Stimulated activated CD4-positive, alpha-beta T cell treated with anti-CD3 and anti-CD28 coated beads, Interleukin-2, amount 100 ng/mL, for 48 hours (primary cell): ENCODE measurements at regions not wholly inside any gene's neighbourhood (a gene's known extent, or its start where the extent isn't known, plus 50 kb on each side); places are given as distances from the start of the nearest gene placed in this dataset.

Source experiments
- DNase-seq, 2 donors: peaks; one replicate each; pipeline ENCODE4 v3.0.0-alpha.2; 2020

DNA sequence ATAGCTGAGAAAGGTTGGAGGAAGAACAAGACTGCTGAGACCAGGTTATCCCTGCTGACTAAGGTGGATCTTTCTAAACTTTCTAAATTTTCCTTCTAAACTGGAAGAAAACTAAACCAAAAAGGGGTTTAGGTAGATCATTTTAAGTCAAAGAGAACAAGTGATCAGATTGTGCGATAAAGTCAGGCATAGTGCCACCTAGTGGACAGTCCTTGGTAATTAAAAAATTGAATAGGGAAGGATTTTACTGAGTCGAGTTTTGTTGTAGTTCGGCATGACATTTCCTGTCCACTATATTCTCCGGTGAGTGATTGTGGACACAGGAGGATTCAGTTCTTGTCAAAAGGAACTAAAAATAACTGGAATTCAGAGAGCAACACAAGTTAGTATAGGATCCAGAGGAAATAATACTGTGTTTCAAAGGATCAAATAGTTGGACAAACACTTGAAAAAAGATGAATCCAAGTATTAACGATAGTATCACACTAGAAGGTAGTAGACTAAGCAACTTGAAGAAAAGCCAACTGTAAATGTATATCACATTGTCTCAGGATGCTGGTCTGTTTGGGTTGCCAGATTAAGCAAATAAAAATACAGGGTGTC lies 1236.4 kb downstream of the FAM181B start:
- DNase-seq, result peak; percentile 1 to 12

GRCh38 chr11:81496601-81497000 lies 1237.1 kb downstream of the FAM181B start:
- DNase-seq, result no peak

DNA sequence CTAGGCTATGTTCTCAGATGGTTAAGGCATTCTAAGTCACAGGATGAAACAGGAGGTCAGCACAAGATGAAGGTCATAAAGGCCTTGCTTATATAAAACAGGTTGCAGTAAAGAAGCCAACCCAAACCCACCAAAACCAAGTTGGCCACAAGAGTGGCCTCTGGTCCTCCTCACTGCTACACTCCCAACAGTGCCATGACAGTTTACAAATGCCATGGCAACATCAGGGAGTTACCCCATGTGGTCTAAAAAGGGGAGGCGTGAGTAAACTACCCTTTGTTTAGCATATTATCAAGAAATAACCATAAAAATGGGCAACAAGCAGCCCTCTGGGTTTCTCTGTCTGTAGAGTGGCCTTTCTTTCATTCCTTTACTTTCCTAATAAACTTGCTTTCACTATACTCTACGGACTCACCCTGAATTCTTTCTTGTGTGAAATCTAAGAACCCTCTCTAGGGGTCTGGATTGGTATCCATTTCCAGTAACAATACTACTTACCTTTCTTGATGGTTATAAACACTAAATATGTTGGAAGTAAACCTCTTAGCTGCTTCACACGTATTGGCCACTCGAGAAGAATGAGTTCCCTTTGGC lies 1237.9 kb downstream of the FAM181B start:
- DNase-seq, result no peak

DNA sequence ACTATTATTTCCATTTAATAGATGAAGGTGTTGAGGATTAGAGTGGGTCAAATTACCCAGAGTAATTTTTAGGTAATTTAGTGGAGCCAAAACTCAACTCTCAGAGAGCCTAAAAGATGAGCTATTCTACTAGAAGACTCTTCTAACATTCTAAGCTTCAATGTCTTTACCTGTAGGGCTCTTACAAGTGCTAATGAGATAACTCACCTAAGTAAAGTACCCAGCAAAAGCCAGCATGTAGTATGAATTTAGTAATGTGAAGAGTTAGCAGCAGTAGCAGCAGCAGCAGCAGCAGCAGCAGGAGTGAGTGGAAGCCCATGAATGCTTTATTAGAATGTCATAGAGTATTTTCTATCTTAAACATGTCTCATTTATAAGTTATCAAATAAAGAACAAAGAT lies 1239.2 kb downstream of the FAM181B start:
- DNase-seq, result no peak

- DNase-seq, result no peak
Observed at GRCh38 chr11:81492923-81493445, 1240.7 kb downstream of the FAM181B start.

- no peak for DNase-seq
Observed at GRCh38 chr11:81487109-81487508, 1246.6 kb downstream of the FAM181B start.

DNA sequence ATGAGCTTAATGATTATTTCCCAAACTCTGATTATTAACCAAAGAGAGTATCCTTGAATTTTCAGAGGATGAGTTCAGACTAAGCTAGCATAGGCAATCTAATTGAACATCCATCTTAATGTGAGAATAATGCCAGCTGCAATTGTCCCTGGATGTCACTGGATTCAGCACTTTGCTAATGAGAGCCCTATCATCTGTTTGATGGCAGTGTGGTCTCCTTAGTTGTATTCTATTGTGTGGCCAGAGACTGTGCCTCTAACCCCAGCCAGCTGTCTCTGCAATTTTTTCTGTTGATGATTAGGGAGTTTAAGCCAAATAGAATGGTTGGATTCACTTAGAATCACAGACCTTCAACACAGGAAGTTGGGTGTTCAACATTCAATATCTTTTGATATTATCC lies 1249.5 kb downstream of the FAM181B start:
- DNase-seq, result no peak

DNA sequence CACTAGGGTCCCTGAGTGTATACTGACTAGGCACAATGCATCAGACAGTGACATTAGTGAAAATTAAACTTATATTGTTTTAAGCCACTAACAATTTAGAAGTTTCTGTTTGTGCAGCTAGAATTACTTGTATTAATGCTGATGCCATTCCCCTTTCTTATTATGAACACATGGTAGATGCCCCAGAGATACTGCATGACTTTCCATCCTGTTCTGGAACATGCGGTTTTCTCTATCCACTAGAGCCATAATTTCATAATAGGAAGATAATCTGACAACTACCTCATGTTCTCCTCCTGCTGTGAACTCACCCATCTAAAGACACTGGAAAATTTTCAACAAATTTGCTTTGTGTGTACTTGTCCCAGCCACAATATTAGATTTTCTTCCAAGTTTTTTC lies 1256.4 kb downstream of the FAM181B start:
- no peak for DNase-seq

- DNase-seq, result no peak
Observed at GRCh38 chr11:81476345-81476744, 1257.3 kb downstream of the FAM181B start.

DNA sequence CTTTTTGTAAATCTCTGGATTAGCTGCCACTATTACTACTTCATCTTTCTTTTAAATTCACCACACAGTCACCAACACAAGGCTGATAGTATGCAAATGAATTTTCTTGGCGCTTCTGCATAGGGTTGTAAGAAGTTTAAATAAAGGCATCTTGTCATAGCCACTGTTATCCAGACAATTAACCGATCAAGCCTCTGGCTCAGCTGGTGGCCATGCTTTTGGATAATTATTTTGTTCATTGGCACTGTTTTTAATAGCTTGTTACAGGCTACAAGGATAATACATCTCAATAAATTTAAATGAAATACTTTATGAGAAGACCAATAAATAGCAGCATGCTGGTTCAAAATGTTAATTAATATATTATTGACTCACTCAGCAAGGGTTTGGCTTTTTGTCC lies 1261.0 kb downstream of the FAM181B start:
- no peak for DNase-seq

DNA sequence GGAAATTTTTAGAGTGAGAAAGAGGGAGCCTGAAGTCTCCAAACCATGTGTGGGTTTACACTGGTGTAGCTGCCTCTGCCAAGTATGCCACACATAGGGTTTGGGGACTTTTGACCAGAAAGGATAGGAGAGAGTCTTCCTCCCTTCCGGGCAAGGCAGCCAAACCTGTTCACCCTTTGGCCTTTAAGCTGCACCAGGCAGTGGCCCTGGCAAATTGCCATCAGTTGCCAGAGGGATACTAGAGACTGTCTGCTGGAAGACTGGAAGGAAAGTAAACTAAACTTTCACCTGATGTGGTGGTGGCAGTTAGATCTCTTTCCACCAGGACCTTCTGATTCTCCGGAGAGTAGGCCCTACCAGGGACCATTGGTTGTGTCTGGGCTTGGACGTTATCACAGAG lies 1263.2 kb downstream of the FAM181B start:
- no peak for DNase-seq

DNA sequence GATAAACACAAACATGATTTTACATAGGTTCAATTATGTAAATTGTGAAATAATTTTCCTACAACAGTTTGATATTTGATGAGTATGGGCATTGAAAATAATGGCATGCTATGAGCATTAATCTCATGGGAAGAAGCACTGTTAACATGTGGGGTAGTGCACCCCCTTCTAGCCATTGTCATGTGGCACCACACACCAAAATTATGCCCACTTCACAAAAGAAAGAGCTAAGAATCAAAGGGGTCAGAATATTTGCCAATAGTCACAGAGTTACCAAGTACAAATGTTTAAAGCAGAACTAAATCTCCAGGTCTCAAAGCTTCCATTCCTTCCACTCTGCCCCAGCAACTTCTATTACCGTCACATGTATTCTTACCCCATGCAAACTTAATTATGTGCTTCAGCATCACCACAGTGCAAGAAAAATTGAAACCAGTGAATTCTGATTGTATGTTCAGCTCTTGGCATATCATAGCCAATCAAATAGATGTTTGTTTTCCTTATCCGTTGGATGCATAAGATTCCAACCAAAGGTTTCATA lies 1273.8 kb downstream of the FAM181B start:
- DNase-seq, result no peak

DNA sequence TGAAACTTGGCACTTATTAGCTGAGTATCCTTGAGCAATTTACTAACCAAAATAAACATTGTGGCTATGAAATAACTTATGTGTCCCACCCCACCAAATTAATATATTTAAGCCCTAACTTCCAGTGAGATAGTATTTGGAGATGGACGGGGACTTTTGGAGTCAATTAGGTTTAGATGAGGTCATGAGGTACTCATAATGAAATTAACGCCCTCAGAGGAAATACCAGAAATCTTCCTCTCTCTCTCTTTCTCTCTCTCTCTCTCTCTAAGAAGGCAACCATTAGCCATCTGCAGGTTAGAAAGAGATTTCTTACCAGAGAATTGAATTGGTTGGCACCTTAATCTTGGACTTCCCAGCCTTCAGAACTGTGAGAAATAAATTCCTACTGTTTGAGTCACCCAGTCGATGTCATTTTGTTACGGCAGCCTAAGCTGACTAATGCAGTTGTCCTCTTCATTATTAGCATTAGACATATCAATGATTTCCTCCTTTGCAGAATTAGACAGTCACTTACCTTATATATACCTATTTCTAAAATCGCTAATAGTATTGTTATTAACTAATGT lies 1284.0 kb downstream of the FAM181B start:
- no peak for DNase-seq

GRCh38 chr11:81444297-81444696 lies 1289.4 kb downstream of the FAM181B start:
- no peak for DNase-seq

DNA sequence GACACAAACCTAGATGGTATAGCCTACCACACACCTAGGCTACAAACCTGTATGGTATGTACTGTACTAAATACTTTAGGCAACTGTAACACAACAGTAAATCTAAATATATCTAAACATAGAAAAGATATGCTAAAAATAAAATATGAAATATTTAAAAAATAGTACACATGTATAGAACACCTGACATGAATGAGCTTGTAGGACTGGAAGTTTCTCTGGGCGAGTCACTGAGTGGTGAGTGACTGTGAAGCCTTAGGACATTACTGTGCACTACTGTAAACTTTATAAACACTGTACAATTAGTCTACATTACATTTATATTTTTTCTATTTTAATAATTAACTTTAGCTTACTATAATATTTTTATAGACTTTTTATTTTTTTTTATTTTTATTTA lies 1301.3 kb downstream of the FAM181B start:
- no peak for DNase-seq

DNA sequence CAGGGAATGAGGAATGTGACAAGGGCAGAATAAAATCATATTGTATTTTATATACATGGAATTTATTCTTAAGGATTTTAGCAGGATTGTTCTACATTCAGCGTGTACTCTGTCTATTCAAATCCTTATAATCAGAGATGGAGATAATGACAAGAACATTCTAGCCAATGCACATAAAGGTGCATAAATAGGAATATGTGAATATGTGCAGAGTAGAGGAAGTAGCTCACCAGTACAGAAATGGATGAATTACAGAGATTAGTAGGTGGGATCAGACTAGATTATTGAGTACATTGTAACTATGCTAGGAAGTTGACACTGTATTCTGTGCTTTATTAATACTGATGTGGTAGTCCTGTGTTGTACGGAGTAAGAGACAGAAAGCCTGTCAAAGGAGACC lies 1308.8 kb downstream of the FAM181B start:
- DNase-seq, result no peak

GRCh38 chr11:81422402-81422801 lies 1311.3 kb downstream of the FAM181B start:
- DNase-seq, result no peak

GRCh38 chr11:81421251-81421860 lies 1312.3 kb downstream of the FAM181B start:
- DNase-seq, result no peak

- DNase-seq, result no peak
Observed at GRCh38 chr11:81420668-81421250, 1312.9 kb downstream of the FAM181B start.

GRCh38 chr11:81397316-81397715 lies 1336.3 kb downstream of the FAM181B start:
- no peak for DNase-seq

- no peak for DNase-seq
Observed at GRCh38 chr11:81394311-81394710, 1339.4 kb downstream of the FAM181B start.

GRCh38 chr11:81388326-81388725 lies 1345.3 kb downstream of the FAM181B start:
- no peak for DNase-seq

GRCh38 chr11:81380395-81380794 lies 1353.3 kb downstream of the FAM181B start:
- DNase-seq, result no peak
